Left ventricle myocardium inferior (tissue), 1 donor: ENCODE measurements at regions not wholly inside any gene's neighbourhood (a gene's known extent, or its start where the extent isn't known, plus 50 kb on each side); places are given as distances from the start of the nearest gene placed in this dataset.

ENCODE experiments used
- DNase-seq: peaks from one replicate; pipeline ENCODE4 v3.0.0-alpha.2; 2020
- H3K27ac ChIP-seq: fragments of 200-600 bp; replicated peaks from 2 replicates; pipeline ENCODE4 v1.8.0; 2021
- H3K27me3 ChIP-seq: fragments of 200-600 bp; 2 replicates; pipeline ENCODE4 v1.8.0; 2021; ENCODE audit warnings: low read depth
- H3K36me3 ChIP-seq: fragments of 200-600 bp; 2 replicates; pipeline ENCODE4 v1.8.0; 2021
- H3K4me1 ChIP-seq: fragments of 200-600 bp; 2 replicates; pipeline ENCODE4 v1.8.0; 2021
- H3K4me3 ChIP-seq: fragments of 200-600 bp; 2 replicates; pipeline ENCODE4 v1.8.0; 2021; ENCODE audit warnings: mild to moderate bottlenecking, moderate library complexity
- H3K9me3 ChIP-seq: fragments of 200-600 bp; replicated peaks from 2 replicates; pipeline ENCODE4 v1.8.0; 2021
- intact Hi-C: fragments of 100-400 bp; cut with micrococcal nuclease; formaldehyde crosslinking; loops from one replicate; pipeline ENCODE4 v1.11.0; 2022
- TF ChIP-seq, protein P1 (sequence below): fragments of 200-600 bp; IDR thresholded peaks from 2 replicates; pipeline ENCODE4 v1.8.0; 2021; ENCODE audit warnings: antibody characterized with exemption, mild to moderate bottlenecking, borderline replicate concordance
- donor health status: DM: no; HTN: yes; CAD: no; lungs with severe emphysema.

DNA sequence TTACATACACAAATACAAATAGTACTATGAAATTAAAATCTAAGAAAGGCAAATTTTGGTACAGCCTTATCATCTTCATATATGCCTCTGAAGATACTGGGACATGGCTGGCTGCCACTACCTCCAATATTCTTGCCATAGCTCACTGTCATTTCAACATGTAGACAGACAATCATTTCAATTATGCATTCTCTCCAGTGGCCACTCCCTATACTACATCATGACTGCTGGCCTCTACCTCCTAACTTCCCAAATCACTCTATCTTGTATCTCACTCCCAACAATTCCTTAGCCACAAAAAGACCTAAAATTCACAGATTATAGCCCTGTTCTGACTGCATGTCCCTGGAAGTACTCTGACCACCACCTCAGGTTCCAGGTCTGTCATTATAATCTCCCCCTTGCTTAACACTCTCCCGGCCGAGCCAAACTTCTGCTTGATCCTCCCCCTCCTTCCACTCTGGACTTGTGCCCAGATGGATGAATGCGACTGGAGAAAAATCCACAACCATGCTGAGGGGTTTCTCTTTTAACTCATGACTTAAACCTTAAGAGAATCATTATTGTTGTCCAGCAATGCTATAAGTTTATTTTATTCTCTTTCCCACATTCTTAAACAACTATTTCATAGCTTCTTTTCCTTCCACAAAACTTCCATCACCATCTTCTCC lies 225.3 kb upstream of the TLE4 start:
- Histone ChIP-seq H3K4me3 (no peak overlapping the region), H3K9me3 (peaks cover 2% of the 10 kb centered on the region), H3K27ac (no peak overlapping the region), H3K36me3 (no peaks in the 10 kb centered on the region), H3K27me3 (peaks cover 10% of the 10 kb centered on the region), H3K4me1 (no peaks in the 10 kb centered on the region)
- intact Hi-C loops, result no loop called here
- TF ChIP-seq, protein P1, sequence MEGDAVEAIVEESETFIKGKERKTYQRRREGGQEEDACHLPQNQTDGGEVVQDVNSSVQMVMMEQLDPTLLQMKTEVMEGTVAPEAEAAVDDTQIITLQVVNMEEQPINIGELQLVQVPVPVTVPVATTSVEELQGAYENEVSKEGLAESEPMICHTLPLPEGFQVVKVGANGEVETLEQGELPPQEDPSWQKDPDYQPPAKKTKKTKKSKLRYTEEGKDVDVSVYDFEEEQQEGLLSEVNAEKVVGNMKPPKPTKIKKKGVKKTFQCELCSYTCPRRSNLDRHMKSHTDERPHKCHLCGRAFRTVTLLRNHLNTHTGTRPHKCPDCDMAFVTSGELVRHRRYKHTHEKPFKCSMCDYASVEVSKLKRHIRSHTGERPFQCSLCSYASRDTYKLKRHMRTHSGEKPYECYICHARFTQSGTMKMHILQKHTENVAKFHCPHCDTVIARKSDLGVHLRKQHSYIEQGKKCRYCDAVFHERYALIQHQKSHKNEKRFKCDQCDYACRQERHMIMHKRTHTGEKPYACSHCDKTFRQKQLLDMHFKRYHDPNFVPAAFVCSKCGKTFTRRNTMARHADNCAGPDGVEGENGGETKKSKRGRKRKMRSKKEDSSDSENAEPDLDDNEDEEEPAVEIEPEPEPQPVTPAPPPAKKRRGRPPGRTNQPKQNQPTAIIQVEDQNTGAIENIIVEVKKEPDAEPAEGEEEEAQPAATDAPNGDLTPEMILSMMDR, result no peak
- no peak for DNase-seq

DNA sequence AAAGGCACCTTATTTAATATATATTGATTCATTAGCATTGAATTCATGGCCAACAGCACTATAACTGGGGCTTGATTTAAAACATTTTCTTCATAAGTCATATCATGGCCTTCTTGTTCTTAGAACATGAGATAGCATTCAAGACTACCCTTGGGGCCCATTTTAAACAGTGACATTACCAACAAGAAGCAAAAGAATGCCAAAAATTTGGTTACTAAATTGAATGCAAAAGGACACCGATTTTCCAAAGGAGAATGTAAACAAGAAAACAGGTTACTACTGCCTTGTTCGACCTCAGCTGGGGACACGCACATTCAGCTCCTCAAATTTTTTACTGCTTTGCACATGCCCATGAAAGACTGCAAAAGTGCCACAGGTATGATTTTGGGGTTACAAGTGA lies 219.4 kb upstream of the TLE4 start:
- H3K9me3 ChIP-seq, result peaks cover 3% of the 10 kb centered on the region
- TF ChIP-seq, protein P1, result no peak
- H3K36me3 ChIP-seq, result no peaks in the 10 kb centered on the region
- DNase-seq, result no peak
- H3K4me3 ChIP-seq, result no peak overlapping the region
- H3K27me3 ChIP-seq, result peaks cover 10% of the 10 kb centered on the region
- H3K27ac ChIP-seq, result no peak overlapping the region
- intact Hi-C loops, result no loop called here
- H3K4me1 ChIP-seq, result no peaks in the 10 kb centered on the region

DNA sequence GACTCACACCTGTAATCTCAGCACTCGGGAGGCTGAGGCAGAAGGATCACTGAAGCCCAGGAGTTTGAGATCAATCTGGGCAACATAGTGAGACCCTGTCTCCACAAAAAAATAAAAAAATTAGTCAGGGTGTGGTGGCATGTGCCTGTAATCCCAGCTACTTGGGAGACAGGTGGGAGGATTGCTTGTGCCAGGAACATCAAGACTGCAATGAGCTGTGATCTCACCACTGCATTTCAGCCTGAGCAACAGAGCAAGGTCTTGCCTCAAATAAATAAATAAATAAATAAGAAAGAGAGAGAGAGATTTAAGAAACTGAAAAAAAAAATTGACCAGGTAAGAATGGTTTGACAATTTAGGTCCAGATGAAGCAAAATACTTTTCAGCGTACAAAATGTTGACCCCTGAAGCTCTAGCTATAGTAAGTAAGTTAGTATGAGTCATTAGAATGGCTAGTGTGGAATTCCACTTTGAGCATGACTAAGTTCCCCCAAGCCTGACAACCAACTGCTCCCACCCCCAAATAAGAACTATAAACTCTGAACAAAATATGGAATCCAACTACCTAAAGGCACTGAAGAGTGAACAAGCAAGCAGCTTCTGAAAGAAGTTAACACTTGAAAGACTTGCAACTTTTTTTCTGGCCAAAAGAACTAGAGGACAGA lies 217.8 kb upstream of the TLE4 start:
- no peaks in the 10 kb centered on the region for H3K36me3 ChIP-seq
- peaks cover 3% of the 10 kb centered on the region for H3K9me3 ChIP-seq
- no peak overlapping the region for H3K4me3 ChIP-seq
- DNase-seq, result no peak
- TF ChIP-seq, protein P1, result no peak
- no peak overlapping the region for H3K27ac ChIP-seq
- H3K4me1 ChIP-seq, result no peaks in the 10 kb centered on the region
- no peaks in the 10 kb centered on the region for H3K27me3 ChIP-seq
- intact Hi-C loops, result no loop called here

DNA sequence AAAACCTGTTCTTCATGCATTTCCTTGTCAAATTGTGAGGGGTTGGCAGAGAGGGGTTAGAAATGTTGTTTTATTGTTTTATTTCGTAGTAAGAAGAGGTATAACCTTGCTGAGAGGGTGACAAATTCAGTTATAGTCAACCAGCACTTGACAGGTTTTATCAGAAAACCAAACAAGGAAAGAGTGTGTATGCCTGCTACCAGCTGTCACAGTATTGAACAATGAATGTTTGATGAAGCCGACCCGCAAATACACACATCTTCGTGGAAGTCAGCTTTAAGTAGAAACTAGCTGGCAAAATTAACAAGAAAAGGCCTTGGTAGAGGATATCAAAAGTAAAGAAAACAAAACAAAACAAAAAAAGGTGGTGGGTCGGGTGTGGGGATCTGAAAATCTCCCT lies 214.6 kb upstream of the TLE4 start:
- intact Hi-C loops, result no loop called here
- Histone ChIP-seq H3K27ac (no peak overlapping the region), H3K4me1 (no peaks in the 10 kb centered on the region), H3K4me3 (no peak overlapping the region), H3K36me3 (no peaks in the 10 kb centered on the region), H3K27me3 (peaks cover 4% of the 10 kb centered on the region), H3K9me3 (no peaks in the 10 kb centered on the region)
- no peak for DNase-seq
- TF ChIP-seq, protein P1, result no peak

DNA sequence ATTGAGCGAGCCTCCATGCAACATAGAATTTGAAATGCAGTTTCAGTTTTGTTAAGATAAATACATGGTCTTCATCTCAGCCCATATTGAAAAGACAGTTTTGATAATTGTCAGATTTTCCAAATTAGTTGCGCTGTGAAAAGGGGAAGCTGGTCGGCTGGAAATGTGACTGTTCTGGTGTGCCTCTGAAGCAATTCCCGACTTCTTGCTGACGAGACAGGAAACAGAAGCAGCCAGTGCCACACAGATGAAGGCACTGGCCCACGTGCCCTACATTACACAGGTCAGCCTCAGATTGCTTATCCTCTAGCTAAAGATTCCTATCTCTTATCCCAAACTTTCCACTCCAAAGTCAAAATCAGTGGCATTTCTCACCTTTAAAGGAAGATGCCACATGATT lies 214.1 kb upstream of the TLE4 start:
- no peaks in the 10 kb centered on the region for H3K4me1 ChIP-seq
- intact Hi-C loops, result no loop called here
- H3K36me3 ChIP-seq, result no peaks in the 10 kb centered on the region
- DNase-seq, result no peak
- H3K27me3 ChIP-seq, result peaks cover 4% of the 10 kb centered on the region
- no peak overlapping the region for H3K4me3 ChIP-seq
- H3K9me3 ChIP-seq, result no peaks in the 10 kb centered on the region
- TF ChIP-seq, protein P1, result no peak
- H3K27ac ChIP-seq, result no peak overlapping the region
